ENCODE measurements at regions not wholly inside any gene's neighbourhood (a gene's known extent, or its start where the extent isn't known, plus 50 kb on each side); places are given as distances from the start of the nearest gene placed in this dataset.
A peak's percentile ranks its signal among the peaks of the same experiment; 100 is the strongest.
"Not testable (repeated sequence)": the region's sequence is repeated elsewhere in the genome, so short reads cannot be mapped to it uniquely, and the experiment has no call there.

DNA sequence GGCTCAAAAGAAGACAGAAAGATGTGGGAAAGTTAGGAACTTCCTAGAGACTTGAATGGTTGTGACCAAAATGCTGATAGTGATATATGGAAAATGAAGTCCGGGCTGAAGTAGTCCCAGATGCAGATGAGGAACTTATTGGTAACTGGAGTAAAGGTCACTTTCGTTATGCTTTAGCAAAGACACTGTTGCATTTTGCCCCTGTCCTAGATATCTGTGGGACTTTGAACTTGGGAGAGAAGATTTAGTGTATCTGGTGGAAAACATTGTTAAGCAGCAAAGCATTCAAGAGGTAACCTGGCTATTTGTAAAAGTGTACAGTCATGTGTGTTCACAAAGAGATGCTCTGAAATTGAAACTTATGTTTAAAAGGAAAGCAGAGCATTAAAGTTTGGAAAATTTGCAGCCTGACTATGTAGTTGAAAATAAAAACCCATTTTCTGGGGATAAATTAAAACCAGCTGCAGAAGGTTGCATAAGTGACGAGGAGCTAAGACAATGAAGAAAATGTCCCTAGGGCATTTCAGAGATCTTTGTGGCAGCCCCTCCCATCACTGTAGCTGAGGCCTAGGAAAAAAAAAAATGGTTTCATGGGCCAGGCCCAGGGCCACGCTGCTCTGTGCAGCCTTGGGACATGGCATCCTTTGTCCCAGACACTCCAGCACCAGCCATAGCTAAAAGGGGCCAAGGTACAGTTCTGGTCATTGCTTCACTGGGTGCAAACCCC is 1692.2 kb downstream of the HACE1 start:
- DNase-seq (ENCODE audit: low read depth), result no peak

DNA sequence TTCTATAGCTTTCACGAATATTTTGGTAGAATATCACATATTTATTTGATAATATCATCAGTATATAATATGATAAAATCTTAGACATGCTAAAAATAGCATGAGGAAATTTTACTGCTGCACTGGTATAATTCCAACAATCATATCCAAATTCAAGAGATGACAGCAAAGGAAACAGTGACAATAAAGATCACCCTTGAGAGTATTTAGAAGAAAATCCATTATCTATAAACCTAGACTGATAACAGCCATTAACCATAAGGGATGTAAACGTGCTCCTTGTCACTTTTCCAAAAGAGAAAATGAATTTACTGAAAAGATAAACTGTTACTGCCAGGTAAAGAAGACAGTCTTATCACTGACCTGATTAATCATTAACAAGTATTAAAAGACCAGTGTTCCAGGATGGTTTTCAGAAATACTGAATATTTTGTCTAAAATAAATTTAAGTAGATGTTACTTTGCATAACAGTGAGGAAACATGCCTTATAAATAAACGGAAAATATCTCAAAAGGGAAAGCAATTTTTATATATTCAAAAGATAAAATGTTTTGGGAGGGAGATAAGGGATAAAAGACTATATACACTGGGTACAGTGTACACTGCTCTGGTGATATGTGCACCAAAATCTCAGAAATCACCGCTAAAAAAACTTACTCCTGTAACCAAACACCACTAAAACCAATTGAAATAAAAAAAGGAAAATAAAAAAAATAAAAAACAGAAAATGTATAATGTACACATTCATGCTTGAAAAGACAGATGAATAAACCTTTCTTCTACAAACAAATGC is 1704.7 kb downstream of the HACE1 start:
- no peak for DNase-seq (ENCODE audit: low read depth)

DNA sequence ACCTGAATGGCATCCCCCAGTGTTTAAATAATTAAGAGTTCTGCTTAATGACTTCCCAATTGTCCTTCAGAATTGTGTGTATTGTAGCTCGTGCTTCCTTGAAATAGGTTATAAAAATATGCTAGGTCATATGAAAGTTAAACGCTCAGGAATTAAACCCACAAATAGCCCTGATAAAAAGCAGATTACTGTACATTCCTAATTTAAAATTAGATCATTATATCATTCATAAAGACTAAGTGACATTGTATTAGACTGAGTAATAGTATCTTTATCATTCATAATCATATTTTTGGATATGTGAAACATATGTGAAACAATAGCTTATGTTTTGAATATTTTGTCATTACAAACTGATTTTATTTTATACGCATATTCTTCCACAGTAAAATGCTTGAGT is 1706.7 kb downstream of the HACE1 start:
- no peak for DNase-seq (ENCODE audit: low read depth)

DNA sequence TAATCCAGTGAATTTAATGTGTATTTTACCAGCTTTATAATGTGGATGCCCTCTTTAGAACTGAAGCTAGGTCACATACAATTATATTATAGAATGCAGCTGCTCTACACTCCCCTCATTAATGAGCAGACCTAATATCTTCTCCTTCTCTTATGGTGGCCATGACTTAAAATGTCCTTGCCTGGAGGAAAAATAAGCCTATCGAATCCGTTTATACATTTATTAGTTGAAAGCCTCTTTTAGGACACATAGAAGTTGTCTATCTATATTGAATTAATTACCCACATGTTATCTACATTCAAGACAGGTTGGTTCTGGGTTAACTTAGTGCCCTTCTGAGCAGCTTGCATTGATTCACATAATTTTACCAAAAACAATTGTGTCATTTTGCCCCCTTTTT is 1716.8 kb downstream of the HACE1 start:
- DNase-seq (ENCODE audit: low read depth), result no peak

DNA sequence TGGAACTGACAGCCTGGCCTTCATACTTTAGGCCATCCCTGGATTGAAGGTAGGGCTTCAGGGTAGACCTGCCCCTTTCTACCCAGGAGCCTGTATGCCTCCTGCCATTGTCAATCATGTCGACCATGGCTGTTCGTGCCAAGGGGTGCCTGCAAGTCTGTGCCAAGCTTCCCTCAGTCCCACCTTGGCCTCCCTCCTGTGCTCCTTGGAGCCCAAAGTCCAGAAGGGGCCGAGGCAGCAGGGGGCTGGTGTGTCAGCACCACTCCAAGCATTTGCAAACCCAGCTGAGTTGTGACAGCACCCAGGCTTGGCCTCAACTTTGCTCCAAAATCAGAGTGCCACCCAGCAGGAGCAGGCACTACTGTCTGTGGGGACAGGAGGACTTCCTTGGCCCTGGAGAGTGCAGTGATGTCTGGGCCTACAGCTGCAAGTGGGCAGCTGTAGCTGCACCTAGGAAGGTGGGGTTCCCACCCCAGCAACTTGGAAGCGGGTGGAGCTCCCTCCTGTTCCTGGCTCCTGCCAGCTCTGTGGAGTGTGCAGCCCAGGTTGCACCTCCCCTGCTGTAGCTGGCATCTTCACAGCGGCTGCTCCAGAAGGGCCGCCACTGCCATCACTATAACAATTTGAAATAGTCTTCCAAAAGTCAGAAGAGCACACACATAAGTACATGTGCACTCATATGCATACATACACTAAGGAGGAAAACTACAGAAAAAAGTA is 1719.3 kb downstream of the HACE1 start:
- no peak for DNase-seq (ENCODE audit: low read depth)

DNA sequence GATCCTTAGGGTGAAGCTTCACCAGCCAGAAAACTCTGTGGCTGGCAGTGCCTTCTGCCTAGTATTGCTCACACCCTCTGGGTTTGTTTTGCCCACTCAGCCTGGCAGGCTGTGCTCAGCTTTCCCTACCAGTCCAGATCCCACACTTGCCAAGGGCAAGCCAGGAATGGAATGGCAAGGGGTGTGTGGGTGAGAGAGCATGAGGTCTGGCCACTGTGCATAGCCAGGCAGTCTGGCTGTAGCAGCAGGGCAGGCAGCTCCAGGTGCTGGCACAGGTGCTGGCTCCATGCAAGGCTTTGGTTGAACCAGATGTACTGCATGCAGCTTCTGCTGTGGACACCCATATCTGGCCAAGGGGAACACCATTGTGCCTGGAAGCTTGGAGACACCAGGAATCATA is 1720.3 kb downstream of the HACE1 start:
- DNase-seq (ENCODE audit: low read depth), result no peak

DNA sequence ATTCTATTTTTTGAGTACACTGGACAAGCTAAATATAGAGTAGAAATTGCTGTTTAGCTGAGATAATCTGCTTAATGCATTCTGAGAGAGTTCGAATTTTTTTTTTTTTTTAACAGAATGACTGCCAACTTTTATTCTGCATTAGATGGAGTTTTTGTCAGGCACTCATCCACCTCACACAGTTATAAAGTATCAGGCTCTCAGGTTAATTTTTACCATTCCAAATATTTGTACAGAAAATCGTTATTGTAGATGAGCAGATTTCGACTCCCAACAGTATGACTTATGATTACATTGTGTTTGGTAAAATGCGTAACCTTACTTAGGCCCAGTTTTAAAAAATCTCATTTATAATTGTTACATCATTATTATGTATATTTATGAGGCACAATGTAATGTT is 1731.0 kb downstream of the GRIK2 start:
- no peak for DNase-seq (ENCODE audit: low read depth)

DNA sequence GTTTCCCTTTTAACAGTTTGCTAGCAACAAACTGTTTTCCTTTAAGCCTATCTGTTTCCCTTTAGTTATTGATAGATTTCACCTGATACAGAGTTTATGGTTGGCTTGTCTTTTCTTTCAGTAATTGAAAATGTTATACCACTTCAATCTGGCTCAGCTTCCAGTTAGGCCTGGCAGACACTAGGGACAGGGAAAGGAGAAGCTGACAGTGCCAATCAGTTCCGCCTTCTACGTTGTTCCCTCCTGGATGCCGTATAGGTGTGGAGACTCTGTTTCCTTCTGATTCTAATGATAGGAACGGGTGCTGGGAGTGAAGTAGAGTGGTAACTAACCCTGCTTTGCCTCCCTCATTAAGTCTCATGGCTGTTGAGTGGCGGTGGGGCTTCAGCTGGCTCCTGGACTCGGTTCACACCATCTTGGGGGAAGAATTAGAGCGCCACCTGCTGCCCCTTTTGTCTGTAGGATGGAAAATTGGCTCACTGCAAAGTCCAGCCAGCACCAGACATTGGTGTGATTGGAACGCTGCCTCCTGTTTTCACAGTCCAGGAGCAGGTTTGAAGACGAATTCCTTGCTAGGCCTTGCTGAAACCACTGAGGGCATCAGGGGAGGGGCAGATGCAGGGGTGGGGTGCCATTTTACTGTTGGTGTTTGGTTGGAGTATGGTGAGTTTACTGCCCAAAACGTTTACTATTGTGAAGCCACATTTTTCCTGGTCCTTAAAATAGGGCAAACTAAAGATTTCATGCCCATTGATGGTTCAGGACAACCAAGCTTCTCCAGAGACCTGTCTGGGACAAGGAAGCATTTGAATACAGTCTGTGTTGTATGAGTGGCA is 1729.5 kb downstream of the GRIK2 start:
- DNase-seq (ENCODE audit: low read depth), result peak; percentile 15

DNA sequence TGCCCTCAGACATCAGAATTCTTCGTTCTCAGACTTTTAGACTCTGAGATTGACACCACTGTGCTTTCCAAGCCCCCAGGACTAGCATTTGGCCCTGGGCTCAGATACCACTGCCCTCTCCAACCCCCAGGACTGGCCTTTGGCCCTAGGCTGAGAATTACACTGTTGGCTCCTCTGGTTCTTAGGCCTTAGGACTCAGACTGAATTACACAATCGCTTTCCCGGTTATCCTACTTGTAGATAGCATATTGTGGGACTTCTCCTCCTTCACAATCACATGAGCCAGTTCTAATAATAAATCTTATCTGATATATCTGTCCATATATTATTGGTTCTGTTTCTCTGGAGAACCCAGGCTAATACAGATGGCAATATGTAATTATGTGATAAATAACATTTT is 1725.5 kb downstream of the GRIK2 start:
- DNase-seq (ENCODE audit: low read depth), result no peak

DNA sequence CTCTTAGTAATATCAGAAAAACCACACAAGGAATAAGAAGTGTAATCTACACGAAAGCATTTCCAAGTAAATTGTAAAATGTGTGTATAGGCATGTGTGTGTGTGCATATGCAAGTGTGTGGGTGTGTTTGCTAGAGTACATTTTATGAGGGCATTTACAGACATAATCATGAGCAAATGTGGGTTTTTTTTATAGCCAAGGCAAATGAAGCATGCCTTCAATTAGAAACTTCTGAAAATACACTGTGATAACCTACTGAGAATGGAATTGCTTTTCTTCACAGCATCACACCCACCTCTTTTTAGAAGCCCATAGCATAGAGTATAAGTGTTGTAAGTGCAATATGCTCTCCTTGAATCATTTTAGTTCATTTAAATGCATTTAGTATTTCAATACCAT is 1721.1 kb downstream of the GRIK2 start:
- no peak for DNase-seq (ENCODE audit: low read depth)

DNA sequence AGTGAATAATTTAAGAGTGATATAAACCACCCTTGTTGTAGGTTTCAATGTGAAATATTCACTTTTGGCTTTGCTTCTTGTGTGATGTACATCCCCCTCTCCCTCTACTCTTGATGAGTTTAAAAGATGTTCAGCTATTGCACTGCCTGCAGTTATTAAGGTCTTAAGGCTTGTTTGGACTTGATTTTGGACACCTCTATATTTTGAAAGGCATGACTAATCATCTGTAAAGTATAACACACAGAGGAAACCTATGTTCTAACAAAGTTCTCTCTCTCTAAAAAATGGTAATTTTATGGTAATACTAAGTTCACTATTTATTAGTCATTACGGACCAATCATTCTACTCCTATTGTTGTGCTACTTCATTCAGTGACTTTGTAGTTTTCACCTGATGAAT is 1719.9 kb downstream of the GRIK2 start:
- no peak for DNase-seq (ENCODE audit: low read depth)

DNA sequence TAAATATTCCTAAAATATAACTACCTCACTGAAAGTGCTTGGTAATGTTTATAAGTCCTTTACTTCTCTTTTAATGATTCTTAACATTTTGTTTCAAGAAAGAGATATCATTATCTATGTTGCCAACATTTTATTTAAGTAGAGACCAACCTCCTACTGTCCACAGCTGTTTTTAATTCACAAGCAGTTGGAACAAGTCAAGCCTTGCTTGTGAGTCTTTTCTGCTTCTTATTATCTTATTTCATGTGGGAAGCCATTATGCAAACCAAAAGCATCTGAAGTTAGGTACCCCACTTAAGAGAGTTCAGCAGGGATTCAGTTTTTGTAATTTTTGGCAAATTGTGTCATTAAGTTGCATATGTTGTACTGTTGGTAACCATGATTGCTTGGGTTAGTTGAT is 1714.5 kb downstream of the GRIK2 start:
- DNase-seq (ENCODE audit: low read depth), result no peak

DNA sequence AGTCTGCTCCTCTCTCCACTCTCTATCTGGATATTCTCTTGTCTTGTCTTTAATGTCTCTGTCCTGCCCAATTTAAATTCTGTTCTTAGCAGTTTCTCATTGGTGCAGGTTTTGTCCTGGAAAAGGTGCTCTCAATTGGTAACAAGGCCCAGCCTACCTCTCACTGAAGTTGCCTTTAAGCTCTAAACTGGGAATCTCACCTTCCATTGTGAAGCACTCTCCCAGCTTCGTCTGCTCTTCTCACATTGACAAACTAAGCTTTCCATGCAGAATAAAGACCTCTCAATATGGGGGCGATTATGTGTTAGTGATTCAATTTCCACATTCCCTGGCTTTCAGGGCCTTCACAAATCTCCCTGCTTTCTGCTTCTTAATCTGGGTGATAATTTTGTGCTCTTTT is 1712.2 kb downstream of the GRIK2 start:
- DNase-seq (ENCODE audit: low read depth), result no peak

DNA sequence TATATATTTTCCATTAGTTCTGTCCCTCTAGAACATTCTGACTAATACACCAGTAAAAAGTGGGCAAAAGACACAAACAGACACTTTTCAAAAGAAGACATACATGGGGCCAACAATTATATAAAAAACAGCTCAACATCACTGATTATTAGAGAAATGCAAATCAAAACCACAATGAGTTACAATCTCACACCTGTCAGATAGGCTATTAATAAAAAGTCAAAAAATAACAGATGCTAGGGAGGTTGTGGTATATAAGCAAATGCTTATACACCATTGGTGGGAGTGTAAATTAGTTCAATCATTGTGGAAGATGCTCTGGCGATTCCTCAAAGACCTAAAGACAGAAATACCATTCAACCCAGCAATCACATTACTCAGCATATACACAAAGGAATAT is 1707.8 kb downstream of the GRIK2 start:
- DNase-seq (ENCODE audit: low read depth), result no peak

DNA sequence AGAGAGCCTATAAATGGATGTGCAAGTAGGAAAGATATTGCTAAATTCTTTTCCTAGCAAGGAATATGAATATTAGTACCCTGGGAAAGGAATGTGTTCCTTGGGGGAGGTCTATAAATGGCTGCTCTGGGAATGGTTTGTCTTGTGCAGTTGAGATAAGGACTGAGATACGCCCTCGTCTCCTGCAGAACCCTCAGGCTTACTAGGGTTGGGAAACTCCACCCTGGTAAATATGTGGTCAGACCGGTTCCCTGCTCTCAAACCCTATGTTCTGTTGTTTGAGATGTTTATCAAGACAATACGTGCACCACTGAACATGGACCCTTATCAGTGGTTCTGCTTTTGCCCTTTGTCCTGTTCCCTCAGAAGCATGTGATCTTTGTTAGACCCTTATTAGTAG is 1698.9 kb downstream of the GRIK2 start:
- not testable (repeated sequence) for DNase-seq (ENCODE audit: low read depth)

DNA sequence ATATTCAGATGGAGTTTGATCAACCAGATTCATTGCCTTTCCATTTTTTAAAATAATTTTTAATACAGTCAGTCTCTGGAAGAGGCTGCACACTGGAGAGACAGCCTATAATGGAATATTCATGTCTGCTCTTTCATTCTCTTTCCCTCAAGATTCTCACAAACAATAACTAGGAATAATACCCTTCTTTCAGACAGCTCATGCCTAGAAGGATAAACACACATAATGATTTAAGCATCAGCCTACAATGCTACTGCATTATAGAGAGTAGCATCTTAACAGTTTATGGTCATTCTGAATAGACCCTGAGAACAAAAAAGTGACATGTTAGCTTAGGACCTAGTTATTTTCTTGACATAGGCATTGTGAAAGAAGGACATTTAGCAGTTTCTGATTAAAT is 1692.3 kb downstream of the GRIK2 start:
- DNase-seq (ENCODE audit: low read depth), result no peak

DNA sequence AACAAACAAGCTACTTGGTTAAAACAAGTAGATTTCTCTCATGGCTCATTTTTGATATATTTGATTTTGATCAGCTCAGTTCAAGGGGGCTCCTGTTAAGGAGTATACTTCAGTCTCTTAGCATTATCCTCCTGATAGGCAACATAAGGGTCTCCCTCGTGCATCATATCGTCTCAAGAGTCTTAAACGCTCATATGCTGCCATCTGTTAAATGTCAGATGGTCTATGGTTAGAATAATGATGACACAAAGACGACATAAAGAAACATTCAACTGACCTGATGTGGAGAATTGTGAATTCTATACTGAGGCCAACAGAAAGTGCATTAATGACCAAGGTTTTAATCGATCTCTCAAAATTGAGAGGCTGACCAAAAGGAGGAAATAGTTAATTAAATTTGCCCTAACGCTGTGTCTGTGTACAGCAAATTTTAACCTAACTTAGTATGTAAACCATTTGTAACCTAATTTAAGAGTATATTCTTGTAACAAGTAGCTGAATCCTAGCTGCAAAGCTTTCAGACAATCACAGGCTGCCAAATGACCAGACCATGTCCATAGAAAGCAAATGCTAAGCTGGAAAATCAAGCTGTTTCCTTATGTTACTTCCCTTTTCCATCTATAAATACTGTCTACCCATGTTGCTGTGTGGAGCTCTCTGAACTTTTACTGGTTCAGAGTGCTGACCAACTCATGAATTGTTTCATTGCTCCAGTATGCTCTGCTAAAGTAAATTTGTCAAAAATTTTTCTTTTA is 1688.5 kb downstream of the GRIK2 start:
- no peak for DNase-seq (ENCODE audit: low read depth)

DNA sequence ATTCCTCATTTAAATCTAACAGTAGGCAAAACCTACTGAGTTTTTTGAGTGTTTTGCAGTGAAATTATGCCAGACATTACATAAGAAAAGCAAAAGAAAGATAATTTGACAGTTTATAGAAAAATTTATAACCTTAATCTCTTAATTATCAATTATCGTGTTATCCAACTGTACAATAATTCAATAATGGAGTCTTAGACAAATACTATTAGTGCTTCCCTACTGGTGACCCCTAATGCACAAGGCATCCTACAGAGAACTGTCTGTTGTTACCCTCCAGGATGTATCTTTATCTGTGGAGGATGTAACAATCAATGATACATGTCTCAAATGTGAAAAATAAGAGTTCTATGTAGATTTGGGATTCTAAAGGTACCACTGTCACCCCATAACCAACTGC is 1687.6 kb downstream of the GRIK2 start:
- no peak for DNase-seq (ENCODE audit: low read depth)

DNA sequence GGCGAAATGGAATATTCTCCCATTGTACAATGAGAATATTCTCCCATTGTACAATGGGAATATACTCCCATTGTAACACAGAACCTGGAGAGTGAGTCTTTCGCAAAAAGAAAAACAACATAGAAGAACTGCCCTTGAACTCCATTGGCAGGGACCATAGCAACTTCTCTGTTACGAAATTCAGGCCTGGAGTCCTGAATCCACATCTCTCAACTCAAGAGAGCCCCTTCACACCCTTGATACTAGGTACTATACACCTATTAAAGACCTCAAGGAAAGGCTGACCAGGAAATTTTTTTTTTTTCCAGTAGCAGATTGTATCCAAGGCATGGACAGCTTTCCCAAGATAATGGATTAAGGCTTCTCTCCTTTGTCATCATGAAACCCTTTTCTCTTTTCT is 1687.0 kb downstream of the GRIK2 start:
- no peak for DNase-seq (ENCODE audit: low read depth)

DNA sequence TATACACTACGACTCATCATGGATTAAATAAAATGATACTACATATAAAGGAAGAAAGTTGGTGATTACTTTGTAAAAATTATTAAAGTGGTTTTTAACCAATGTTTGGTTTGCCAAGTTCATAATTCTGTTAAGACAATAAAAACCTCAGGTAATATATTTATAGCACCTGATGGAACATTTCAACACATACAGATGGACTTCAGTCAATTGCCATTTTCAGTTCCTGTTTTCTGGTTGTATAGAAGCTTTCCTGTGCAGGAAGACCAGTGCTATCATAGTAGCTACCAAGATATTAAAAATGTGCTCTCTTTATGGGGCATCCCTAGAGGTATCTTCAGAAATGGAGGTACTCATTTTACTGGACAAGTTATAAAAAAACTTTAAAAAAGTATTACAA is 1686.4 kb downstream of the GRIK2 start:
- no peak for DNase-seq (ENCODE audit: low read depth)

DNA sequence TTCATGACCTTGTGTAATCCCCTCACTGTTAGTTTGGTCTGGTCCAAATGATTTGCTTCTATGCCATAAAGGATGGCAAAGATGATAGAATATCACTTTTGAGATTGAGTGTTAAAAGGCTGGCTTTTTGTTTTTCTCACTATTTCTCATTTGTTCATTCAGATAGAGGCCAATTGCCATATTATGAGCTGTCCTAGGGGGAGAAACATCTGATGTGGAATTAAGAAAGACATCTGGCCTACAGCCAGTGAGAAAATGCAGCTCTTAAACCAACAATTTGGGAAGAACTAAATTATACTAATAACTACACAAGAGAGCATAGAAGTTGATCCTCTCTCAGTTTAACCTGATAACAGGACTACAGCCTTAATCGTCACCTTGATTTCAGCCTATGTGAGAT is 1668.6 kb downstream of the GRIK2 start:
- DNase-seq (ENCODE audit: low read depth), result no peak

DNA sequence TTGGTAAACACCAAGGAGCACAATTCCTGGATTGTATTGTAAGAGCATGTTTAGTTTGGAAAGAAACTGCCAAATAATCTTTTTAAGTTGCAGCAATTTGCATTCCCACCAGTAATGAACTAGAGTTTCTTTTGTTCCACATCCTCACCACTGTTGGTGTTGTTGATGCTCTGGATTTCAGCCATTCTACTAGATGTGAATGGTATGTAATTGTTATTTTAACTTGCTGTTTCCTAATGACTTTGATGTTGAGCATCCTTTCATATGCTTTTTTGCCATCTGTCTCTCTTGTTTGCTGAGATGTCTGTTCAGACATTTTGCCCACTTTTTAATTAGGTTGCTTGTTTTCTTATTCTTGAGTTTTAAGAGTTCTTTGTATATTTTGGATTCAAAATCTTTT is 1654.1 kb downstream of the GRIK2 start:
- no peak for DNase-seq (ENCODE audit: low read depth)

Data from HS-5 (cell line).